SU-DHL-6 (cell line): ENCODE measurements at regions not wholly inside any gene's neighbourhood (a gene's known extent, or its start where the extent isn't known, plus 50 kb on each side); places are given as distances from the start of the nearest gene placed in this dataset.
A peak's percentile ranks its signal among the peaks of the same experiment; 100 is the strongest.

ENCODE experiments used
- H2AFZ ChIP-seq: fragments of 200-600 bp; sonication (generic); 2 replicates; pipeline ENCODE4 v1.6.1; 2014; ENCODE audit warnings: low read depth, mild to moderate bottlenecking, moderate library complexity, mixed read lengths, antibody characterized with exemption, low read length; ENCODE audit not compliant: severe bottlenecking
- H3F3A ChIP-seq: fragments of 200-600 bp; shearing (Covaris generic); 2 replicates; pipeline ENCODE4 v1.6.0; 2016; ENCODE audit warnings: antibody characterized with exemption, mild to moderate bottlenecking; ENCODE audit not compliant: insufficient read depth
- H3K27ac ChIP-seq: fragments of 200-600 bp; sonication (generic); 2 replicates; pipeline ENCODE4 v1.5.1; 2016; ENCODE audit warnings: low read depth, mild to moderate bottlenecking, low read length, moderate library complexity, mixed read lengths
- H3K27me3 ChIP-seq: fragments of 200-600 bp; sonication (generic), shearing (Covaris generic); 2 replicates; pipeline ENCODE4 v1.6.0; 2014; ENCODE audit warnings: mild to moderate bottlenecking, low read length
- H3K36me3 ChIP-seq: fragments of 200-600 bp; sonication (generic); 2 replicates; pipeline ENCODE4 v1.6.1; 2014; ENCODE audit warnings: mild to moderate bottlenecking, low read length, mixed read lengths
- H3K4me2 ChIP-seq: fragments of 300-600, 200-600 bp; shearing (Covaris generic), sonication (generic); 2 replicates; pipeline ENCODE4 v1.6.0; 2014; ENCODE audit warnings: low read length, low read depth, mild to moderate bottlenecking; ENCODE audit not compliant: poor library complexity, severe bottlenecking
- H3K4me3 ChIP-seq: fragments of 200-600 bp; sonication (generic); 2 replicates; pipeline ENCODE4 v1.5.1; 2014; ENCODE audit warnings: antibody characterized with exemption, low read length, mild to moderate bottlenecking, mixed read lengths; ENCODE audit not compliant: insufficient read depth, poor library complexity, severe bottlenecking
- H3K79me2 ChIP-seq: fragments of 200-600 bp; sonication (generic); 2 replicates; pipeline ENCODE4 v1.6.1; 2014; ENCODE audit warnings: mild to moderate bottlenecking, low read length, moderate library complexity; ENCODE audit not compliant: insufficient read depth
- H3K9ac ChIP-seq: fragments of 200-600 bp; sonication (generic); 2 replicates; pipeline ENCODE4 v1.7.0; 2014; ENCODE audit warnings: mild to moderate bottlenecking, low read length
- H3K9me2 ChIP-seq: fragments of 200-600 bp; sonication (generic); replicated peaks from 2 replicates; pipeline ENCODE4 v1.6.1; 2014; ENCODE audit warnings: low read length; ENCODE audit not compliant: insufficient read depth
- H3K9me3 ChIP-seq: fragments of 200-600 bp; sonication (generic); 2 replicates; pipeline ENCODE4 v1.6.1; 2014; ENCODE audit warnings: low read length, mixed read lengths; ENCODE audit not compliant: insufficient read depth
- H4K20me1 ChIP-seq: fragments of 200-600 bp; sonication (generic); 2 replicates; pipeline ENCODE4 v1.6.1; 2014; ENCODE audit warnings: low read depth, mild to moderate bottlenecking, antibody characterized with exemption, low read length, moderate library complexity, mixed read lengths
- CTCF ChIP-seq: fragments of 200-600 bp; sonication (generic); IDR thresholded peaks from one replicate; pipeline ENCODE4 v1.5.1; 2017; ENCODE audit warnings: antibody characterized with exemption, mild to moderate bottlenecking, low read length, moderate library complexity; ENCODE audit not compliant: insufficient read depth, poor library complexity, severe bottlenecking
- EZH2phosphoT487 ChIP-seq: fragments of 200-600 bp; sonication (generic), shearing (Covaris generic); conservative IDR thresholded peaks from 2 replicates; pipeline ENCODE4 v1.6.1; 2018; ENCODE audit warnings: mild to moderate bottlenecking, antibody characterized with exemption, low read length, moderate library complexity, mixed read lengths

DNA sequence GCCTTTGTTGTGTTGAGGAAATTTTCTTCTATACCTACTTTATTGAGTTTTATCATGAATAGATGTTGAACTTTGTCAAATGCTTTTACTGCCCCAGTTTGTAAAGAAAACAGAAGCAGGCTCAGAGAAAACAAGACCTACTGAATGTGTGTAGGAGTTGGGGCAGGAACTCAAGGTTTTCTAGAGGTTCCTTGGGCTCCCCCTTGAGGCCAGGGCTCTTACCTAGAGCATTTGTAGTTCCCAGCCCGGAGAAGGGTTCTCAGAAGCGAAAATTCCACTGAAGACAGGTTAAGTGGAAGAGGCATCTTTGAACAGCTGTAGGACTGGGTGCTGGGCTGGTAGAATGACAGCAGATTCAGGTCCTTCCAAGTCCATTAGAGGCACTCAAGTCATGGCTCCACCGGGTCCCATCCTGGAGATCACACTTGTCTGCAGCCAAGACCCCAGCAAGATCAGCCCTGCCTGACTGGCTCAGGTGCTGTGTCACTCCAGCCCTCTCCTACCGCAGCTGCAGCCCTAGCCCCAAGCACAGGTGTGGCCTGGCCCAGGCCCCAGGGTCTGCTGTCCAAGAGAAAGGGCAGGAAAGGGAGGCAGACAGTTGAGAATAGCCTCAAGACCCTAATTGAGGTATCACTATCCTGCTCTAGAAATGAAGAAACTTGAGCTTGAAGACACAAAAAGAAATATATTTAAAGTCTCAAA, 425.5 kb downstream of the PCDH20 start:
- no peaks in the 10 kb centered on the region for H4K20me1 ChIP-seq
- H2AFZ ChIP-seq = no peak overlapping the region
- no peaks in the 10 kb centered on the region for H3F3A ChIP-seq
- no peaks in the 10 kb centered on the region for H3K36me3 ChIP-seq
- H3K9me3 ChIP-seq = no peaks in the 10 kb centered on the region
- no peak overlapping the region for H3K4me3 ChIP-seq
- H3K4me2 ChIP-seq = no peak overlapping the region
- no peaks in the 10 kb centered on the region for H3K27me3 ChIP-seq
- no peaks in the 10 kb centered on the region for H3K79me2 ChIP-seq
- no peak overlapping the region for H3K9ac ChIP-seq
- H3K27ac ChIP-seq = no peak overlapping the region
- no peaks in the 10 kb centered on the region for H3K9me2 ChIP-seq
- TF ChIP-seq CTCF (peak; percentile 39), EZH2phosphoT487 (no peak)

GRCh38 chr13:60986301-60986700, 429.3 kb downstream of the PCDH20 start:
- H2AFZ ChIP-seq = no peak overlapping the region
- no peaks in the 10 kb centered on the region for H3F3A ChIP-seq
- no peaks in the 10 kb centered on the region for H3K36me3 ChIP-seq

DNA sequence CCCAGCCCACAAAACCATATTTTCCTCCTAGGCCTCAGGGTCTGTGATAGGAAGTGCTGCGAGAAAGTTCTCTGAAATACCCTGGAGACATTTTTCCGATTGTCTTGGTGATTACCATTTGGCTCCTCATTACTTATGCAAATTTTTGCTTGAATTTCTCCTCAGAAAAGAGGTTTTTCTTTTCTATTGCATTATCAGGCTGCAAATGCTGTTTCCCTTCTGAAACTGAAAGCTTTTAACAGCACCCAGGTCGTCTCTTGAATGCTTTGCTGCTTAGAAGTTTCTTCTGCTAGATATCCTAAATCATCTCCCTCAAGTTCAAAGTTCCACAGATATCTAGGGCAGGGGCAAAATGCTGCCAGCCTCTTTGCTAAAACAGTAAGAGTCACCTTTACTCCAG, 434.2 kb downstream of the PCDH20 start:
- Histone ChIP-seq H3K9me3 (peaks cover 4% of the 10 kb centered on the region; the same call in 1 of the 2 replicates), H3K36me3 (no peaks in the 10 kb centered on the region), H3K27ac (no peak overlapping the region), H3K4me3 (no peak overlapping the region), H3K4me2 (no peak overlapping the region), H3K79me2 (no peaks in the 10 kb centered on the region), H3K27me3 (no peaks in the 10 kb centered on the region), H3K9me2 (no peaks in the 10 kb centered on the region), H2AFZ (no peak overlapping the region), H3F3A (no peaks in the 10 kb centered on the region; the same call in 1 of the 2 replicates), H4K20me1 (no peaks in the 10 kb centered on the region), H3K9ac (no peak overlapping the region)
- TF ChIP-seq EZH2phosphoT487 (no peak), CTCF (no peak)

More at GRCh38 chr13:60986301-60986700, 429.3 kb downstream of the PCDH20 start:
- Histone ChIP-seq H3K79me2 (no peaks in the 10 kb centered on the region), H3K9ac (no peak overlapping the region), H3K9me2 (no peaks in the 10 kb centered on the region), H3K27ac (no peak overlapping the region), H3K9me3 (no peaks in the 10 kb centered on the region), H3K27me3 (no peaks in the 10 kb centered on the region), H3K4me2 (no peak overlapping the region), H3K4me3 (no peak overlapping the region), H4K20me1 (no peaks in the 10 kb centered on the region)
- no peak for TF ChIP-seq EZH2phosphoT487
- TF ChIP-seq CTCF = no peak
